Activated CD4-positive, alpha-beta T cell treated with anti-CD3 and anti-CD28 coated beads for 36 hours (primary cell): ENCODE measurements at regions not wholly inside any gene's neighbourhood (a gene's known extent, or its start where the extent isn't known, plus 50 kb on each side); places are given as distances from the start of the nearest gene placed in this dataset.

ENCODE experiments used
- ATAC-seq: fragments of 200-7000 bp; cut with Tn5 transposase; one replicate; pipeline ENCODE4 v1.10.0; 2021; ENCODE audit warnings: mild to moderate bottlenecking, moderate library complexity
- CTCF ChIA-PET: fragments of 350-600 bp; sonication (Branson Sonifier 250); formaldehyde crosslinking; loops from one replicate; lab custom pipeline; 2021; ENCODE audit warnings: antibody characterized with exemption; lab: Charles Lee
- POLR2A ChIA-PET: fragments of 350-600 bp; sonication (Branson Sonifier 250); formaldehyde crosslinking; loops from one replicate; lab custom pipeline; 2021; ENCODE audit warnings: antibody characterized with exemption, inconsistent platforms; lab: Charles Lee
- DNase-seq: peaks from one replicate; pipeline ENCODE4 v3.0.0-alpha.2; 2020
- H3K27ac Mint-ChIP-seq: one replicate; pipeline ENCODE4 v1.8.0; 2021; ENCODE audit warnings: mixed read lengths
- H3K27me3 Mint-ChIP-seq: one replicate; pipeline ENCODE4 v1.8.0; 2021; ENCODE audit warnings: mixed read lengths
- H3K36me3 Mint-ChIP-seq: one replicate; pipeline ENCODE4 v1.8.0; 2021; ENCODE audit warnings: low read depth, mixed read lengths
- H3K4me1 Mint-ChIP-seq: one replicate; pipeline ENCODE4 v1.8.0; 2021; ENCODE audit warnings: mixed read lengths
- H3K4me3 Mint-ChIP-seq: one replicate; pipeline ENCODE4 v1.8.0; 2021; ENCODE audit warnings: mild to moderate bottlenecking, moderate library complexity, mixed read lengths
- H3K9me3 Mint-ChIP-seq: one replicate; pipeline ENCODE4 v1.8.0; 2021; ENCODE audit warnings: low read depth, mixed read lengths
- intact Hi-C, 2 experiments: fragments of 100-400 bp; cut with DNase I in 1 of 2; cut with micrococcal nuclease in 1 of 2; formaldehyde crosslinking; loops; one replicate each; pipeline versions ENCODE4 v1.14.2 to v1.15.1; 2022 to 2024; cut with DNase I, micrococcal nuclease

- CTCF ChIA-PET, result no interaction called here
These were observed 597.9 kb downstream of the IGSF11 start for GRCh38 chr3:118436697-118437262.

GRCh38 chr3:118445036-118445435 is 589.6 kb downstream of the IGSF11 start:
- ATAC-seq, result no peak
- CTCF ChIA-PET, result interaction anchor here (0.5 kb wide), 1 partner anchor 824 kb away, joined by 3 read pairs; no protein-coding TSS in a partner anchor
- Mint-ChIP-seq H3K27me3 (no peaks in the 10 kb centered on the region), H3K27ac (no peak overlapping the region), H3K9me3 (peaks cover 18% of the 10 kb centered on the region), H3K4me3 (no peak overlapping the region), H3K4me1 (no peaks in the 10 kb centered on the region), H3K36me3 (no peaks in the 10 kb centered on the region)
- POLR2A ChIA-PET, result no interaction called here
- DNase-seq, result no peak
- intact Hi-C loops, result no loop called here

More at GRCh38 chr3:118436697-118437262, 597.9 kb downstream of the IGSF11 start:
- Mint-ChIP-seq H3K4me3 (no peak overlapping the region), H3K36me3 (no peaks in the 10 kb centered on the region), H3K27me3 (no peaks in the 10 kb centered on the region), H3K27ac (no peak overlapping the region), H3K4me1 (no peaks in the 10 kb centered on the region), H3K9me3 (peaks cover 2% of the 10 kb centered on the region)
- intact Hi-C loops, result no loop called here
- ATAC-seq (no peak), DNase-seq (no peak)
- POLR2A ChIA-PET, result no interaction called here

- no peak overlapping the region for H3K27ac Mint-ChIP-seq
- no peak overlapping the region for H3K4me3 Mint-ChIP-seq
- no peaks in the 10 kb centered on the region for H3K4me1 Mint-ChIP-seq
- POLR2A ChIA-PET, result no interaction called here
- peaks cover 28% of the 10 kb centered on the region for H3K9me3 Mint-ChIP-seq
- no peaks in the 10 kb centered on the region for H3K27me3 Mint-ChIP-seq
- CTCF ChIA-PET, result no interaction called here
- ATAC-seq (no peak), DNase-seq (no peak)
- intact Hi-C loops, result no loop called here
- no peaks in the 10 kb centered on the region for H3K36me3 Mint-ChIP-seq
These were observed 587.3 kb downstream of the IGSF11 start for GRCh38 chr3:118447339-118447738.

GRCh38 chr3:118466795-118467330 is 567.8 kb downstream of the IGSF11 start:
- H3K27me3 Mint-ChIP-seq, result no peaks in the 10 kb centered on the region
- no peak overlapping the region for H3K4me3 Mint-ChIP-seq
- intact Hi-C loops, result no loop called here

GRCh38 chr3:118468801-118469200 is 565.8 kb downstream of the IGSF11 start:
- no peaks in the 10 kb centered on the region for H3K4me1 Mint-ChIP-seq
- H3K27me3 Mint-ChIP-seq, result no peaks in the 10 kb centered on the region
- intact Hi-C loops, result no loop called here
- no peaks in the 10 kb centered on the region for H3K36me3 Mint-ChIP-seq
- DNase-seq (no peak), ATAC-seq (no peak)
- CTCF ChIA-PET, result no interaction called here
- H3K4me3 Mint-ChIP-seq, result no peak overlapping the region
- no peaks in the 10 kb centered on the region for H3K9me3 Mint-ChIP-seq
- POLR2A ChIA-PET, result no interaction called here
- no peak overlapping the region for H3K27ac Mint-ChIP-seq

More at GRCh38 chr3:118466795-118467330, 567.8 kb downstream of the IGSF11 start:
- Mint-ChIP-seq H3K4me1 (no peaks in the 10 kb centered on the region), H3K9me3 (no peaks in the 10 kb centered on the region), H3K36me3 (no peaks in the 10 kb centered on the region), H3K27ac (no peak overlapping the region)
- ChIA-PET CTCF (no interaction called here), POLR2A (no interaction called here)
- ATAC-seq (no peak), DNase-seq (no peak)

DNA sequence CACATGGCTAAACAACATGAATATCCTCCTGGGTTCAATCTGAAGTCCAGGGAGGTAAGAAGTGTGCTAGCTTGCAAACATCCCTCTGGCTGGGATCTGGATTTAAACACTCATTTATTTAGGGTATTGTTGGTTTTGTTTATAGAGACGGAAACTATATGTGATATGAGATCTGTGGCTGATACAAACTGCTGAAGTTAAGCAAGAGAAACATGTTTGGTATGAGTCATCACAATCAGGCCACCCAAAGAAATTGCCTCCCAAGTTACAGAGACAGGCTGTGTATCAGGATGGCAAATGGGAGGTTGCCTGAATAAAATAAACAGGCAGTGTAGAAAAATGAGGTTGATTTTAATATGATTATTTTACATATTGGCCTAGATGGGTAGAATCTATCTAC is 562.1 kb downstream of the IGSF11 start:
- H3K27me3 Mint-ChIP-seq, result no peaks in the 10 kb centered on the region
- H3K9me3 Mint-ChIP-seq, result no peaks in the 10 kb centered on the region
- no peak for DNase-seq
- POLR2A ChIA-PET, result no interaction called here
- no peak overlapping the region for H3K4me3 Mint-ChIP-seq
- CTCF ChIA-PET, result no interaction called here
- no peak for ATAC-seq
- no peak overlapping the region for H3K27ac Mint-ChIP-seq
- no peaks in the 10 kb centered on the region for H3K4me1 Mint-ChIP-seq
- no peaks in the 10 kb centered on the region for H3K36me3 Mint-ChIP-seq
- intact Hi-C loops, result no loop called here

GRCh38 chr3:118473343-118473742 is 561.3 kb downstream of the IGSF11 start:
- ChIA-PET POLR2A (no interaction called here), CTCF (interaction anchor here (0.6 kb wide), 2 partner anchors 16 to 445 kb away, joined by 3 read pairs; no protein-coding TSS in a partner anchor)
- Mint-ChIP-seq H3K27me3 (no peaks in the 10 kb centered on the region), H3K4me1 (no peaks in the 10 kb centered on the region), H3K9me3 (no peaks in the 10 kb centered on the region), H3K4me3 (no peak overlapping the region), H3K27ac (no peak overlapping the region), H3K36me3 (no peaks in the 10 kb centered on the region)
- intact Hi-C loops, result no loop called here
- no peak for ATAC-seq
- DNase-seq, result no peak

DNA sequence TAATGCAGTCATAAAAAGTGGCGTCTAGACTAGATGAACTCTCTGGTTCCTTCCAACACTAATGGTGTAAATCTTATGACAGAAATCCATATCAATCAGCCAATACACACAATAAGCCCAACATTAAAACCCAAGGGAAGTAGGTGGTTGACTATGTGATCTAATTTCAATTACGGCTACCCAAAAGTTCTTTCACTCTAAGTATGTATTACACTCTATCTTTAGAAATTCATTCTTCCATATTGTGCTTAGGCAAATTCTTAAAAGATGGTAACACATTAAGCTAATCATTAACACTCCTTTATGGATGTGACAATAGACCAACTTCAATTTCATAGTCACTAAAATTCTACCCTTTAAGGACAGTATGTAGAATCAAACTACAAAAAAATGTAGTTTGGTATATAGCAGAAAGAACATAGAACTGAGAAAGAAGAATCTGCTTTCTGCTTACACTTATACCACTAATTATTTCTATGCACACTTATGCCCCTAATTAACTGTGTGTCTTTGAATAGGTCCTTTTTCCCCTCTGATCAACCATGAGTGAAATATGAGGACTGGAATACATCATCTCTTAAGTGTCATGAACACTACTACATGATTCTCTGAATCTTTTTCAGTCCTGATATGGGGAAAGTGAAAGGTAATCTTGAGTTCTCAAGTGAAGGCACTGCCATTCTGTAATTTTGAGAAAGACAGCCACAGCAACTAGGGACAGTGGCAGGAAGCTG is 557.6 kb downstream of the IGSF11 start:
- DNase-seq, result no peak
- ChIA-PET CTCF (no interaction called here), POLR2A (no interaction called here)
- no peaks in the 10 kb centered on the region for H3K4me1 Mint-ChIP-seq
- intact Hi-C loops, result no loop called here
- no peak overlapping the region for H3K27ac Mint-ChIP-seq
- H3K36me3 Mint-ChIP-seq, result no peaks in the 10 kb centered on the region
- H3K9me3 Mint-ChIP-seq, result no peaks in the 10 kb centered on the region
- no peaks in the 10 kb centered on the region for H3K27me3 Mint-ChIP-seq
- H3K4me3 Mint-ChIP-seq, result no peak overlapping the region
- no peak for ATAC-seq

GRCh38 chr3:118477768-118478167 is 556.9 kb downstream of the IGSF11 start:
- intact Hi-C loops, result no loop called here
- no peaks in the 10 kb centered on the region for H3K4me1 Mint-ChIP-seq
- ChIA-PET POLR2A (no interaction called here), CTCF (no interaction called here)
- H3K27me3 Mint-ChIP-seq, result no peaks in the 10 kb centered on the region
- no peak overlapping the region for H3K27ac Mint-ChIP-seq
- H3K4me3 Mint-ChIP-seq, result no peak overlapping the region
- ATAC-seq, result no peak
- no peak for DNase-seq
- no peaks in the 10 kb centered on the region for H3K36me3 Mint-ChIP-seq
- no peaks in the 10 kb centered on the region for H3K9me3 Mint-ChIP-seq

- ChIA-PET POLR2A (no interaction called here), CTCF (no interaction called here)
- intact Hi-C loops, result no loop called here
- Mint-ChIP-seq H3K4me1 (no peaks in the 10 kb centered on the region), H3K27me3 (no peaks in the 10 kb centered on the region), H3K4me3 (no peak overlapping the region), H3K36me3 (no peaks in the 10 kb centered on the region), H3K9me3 (no peaks in the 10 kb centered on the region), H3K27ac (no peak overlapping the region)
- ATAC-seq (no peak), DNase-seq (no peak)
These were observed 555.9 kb downstream of the IGSF11 start for GRCh38 chr3:118478706-118479276.

DNA sequence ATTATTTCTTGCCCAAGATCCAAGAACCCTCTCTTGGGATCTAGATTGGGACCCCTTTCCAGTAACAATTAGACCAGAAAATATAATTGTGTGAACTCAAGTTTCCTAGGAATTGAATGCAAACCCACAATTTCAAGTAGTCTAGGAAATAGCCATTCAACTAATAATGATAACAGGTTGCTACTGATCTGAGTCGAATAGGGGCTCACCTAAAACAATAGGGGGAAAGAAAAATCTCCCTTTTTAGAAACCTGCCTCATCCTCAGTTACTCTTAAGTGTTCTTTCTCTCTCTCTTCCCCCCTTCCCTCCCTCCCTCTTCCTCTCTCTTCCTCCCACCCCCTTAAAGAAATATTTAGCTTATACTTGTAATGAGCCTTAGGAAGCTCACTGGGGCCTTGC is 555.3 kb downstream of the IGSF11 start:
- Mint-ChIP-seq H3K27ac (no peak overlapping the region), H3K27me3 (no peaks in the 10 kb centered on the region), H3K36me3 (no peaks in the 10 kb centered on the region), H3K4me3 (no peak overlapping the region), H3K9me3 (no peaks in the 10 kb centered on the region), H3K4me1 (no peaks in the 10 kb centered on the region)
- ATAC-seq, result no peak
- intact Hi-C loops, result no loop called here
- no peak for DNase-seq
- POLR2A ChIA-PET, result no interaction called here
- CTCF ChIA-PET, result no interaction called here
